ENCODE measurements at regions not wholly inside any gene's neighbourhood (a gene's known extent, or its start where the extent isn't known, plus 50 kb on each side); places are given as distances from the start of the nearest gene placed in this dataset.

GRCh38 chr13:107342747-107343146, 774.8 kb upstream of the ARGLU1 start:
- Histone ChIP-seq H3K4me1 (ENCODE audit: control insufficient read depth, insufficient read depth, low read length) (no peaks in the 10 kb centered on the region), H3K27me3 (ENCODE audit: control insufficient read depth, insufficient read depth, low read length, poor library complexity, severe bottlenecking) (peaks cover 7% of the 10 kb centered on the region), H3K9me3 (ENCODE audit: control insufficient read depth, low read length) (no peaks in the 10 kb centered on the region), H3K4me3 (ENCODE audit: low read length) (no peak overlapping the region), H3K9ac (ENCODE audit: extremely low read depth, low read length, poor library complexity, severe bottlenecking) (no peak overlapping the region), H3K27ac (ENCODE audit: low read depth, low read length) (no peak overlapping the region), H3K36me3 (ENCODE audit: control insufficient read depth, insufficient read depth, low read length) (no peaks in the 10 kb centered on the region)
- H3K27ac Mint-ChIP-seq = no peak overlapping the region
- no peak overlapping the region for H3K4me3 Mint-ChIP-seq
- DNase-seq = no peak
- peaks cover 7% of the 10 kb centered on the region for H3K27me3 Mint-ChIP-seq (ENCODE audit: insufficient read depth)
- H3K4me1 Mint-ChIP-seq = peaks cover 3% of the 10 kb centered on the region
- 97% methylated on average over 3 of the region's 3 CpGs; no CpG with 5 or more reads in 1 of the 2 experiments for WGBS, 2 experiments (ENCODE audit: insufficient coverage in 1 of 2, insufficient read length in 1 of 2)
- no peak for TF ChIP-seq CTCF (conservative IDR thresholded peaks at IDR 0.05)
- H3K36me3 Mint-ChIP-seq (ENCODE audit: low read depth) = no peaks in the 10 kb centered on the region
- H3K9me3 Mint-ChIP-seq = no peaks in the 10 kb centered on the region

GRCh38 chr13:107339209-107339608, 771.3 kb upstream of the ARGLU1 start:
- no peaks in the 10 kb centered on the region for H3K36me3 Mint-ChIP-seq (ENCODE audit: low read depth)
- 76 to 88% methylated on average over 3 to 4 of the region's 4 CpGs for WGBS, 2 experiments (ENCODE audit: insufficient coverage in 1 of 2, insufficient read length in 1 of 2)
- Histone ChIP-seq H3K9me3 (ENCODE audit: control insufficient read depth, low read length) (no peaks in the 10 kb centered on the region), H3K36me3 (ENCODE audit: control insufficient read depth, insufficient read depth, low read length) (no peaks in the 10 kb centered on the region), H3K27me3 (ENCODE audit: control insufficient read depth, insufficient read depth, low read length, poor library complexity, severe bottlenecking) (no peaks in the 10 kb centered on the region), H3K4me1 (ENCODE audit: control insufficient read depth, insufficient read depth, low read length) (no peaks in the 10 kb centered on the region), H3K9ac (ENCODE audit: extremely low read depth, low read length, poor library complexity, severe bottlenecking) (no peak overlapping the region), H3K27ac (ENCODE audit: low read depth, low read length) (no peak overlapping the region), H3K4me3 (ENCODE audit: low read length) (no peak overlapping the region)
- H3K27ac Mint-ChIP-seq = no peak overlapping the region
- peaks cover 3% of the 10 kb centered on the region for H3K4me1 Mint-ChIP-seq
- no peaks in the 10 kb centered on the region for H3K9me3 Mint-ChIP-seq
- DNase-seq = no peak
- no peak overlapping the region for H3K4me3 Mint-ChIP-seq
- peaks cover 3% of the 10 kb centered on the region for H3K27me3 Mint-ChIP-seq (ENCODE audit: insufficient read depth)
- TF ChIP-seq CTCF (conservative IDR thresholded peaks at IDR 0.05) = no peak

GRCh38 chr13:107332188-107332587, 764.3 kb upstream of the ARGLU1 start:
- Mint-ChIP-seq H3K36me3 (ENCODE audit: low read depth) (no peaks in the 10 kb centered on the region), H3K4me1 (peaks cover 2% of the 10 kb centered on the region), H3K4me3 (no peak overlapping the region), H3K27me3 (ENCODE audit: insufficient read depth) (peaks cover 3% of the 10 kb centered on the region), H3K27ac (no peak overlapping the region), H3K9me3 (no peaks in the 10 kb centered on the region)
- Histone ChIP-seq H3K27ac (ENCODE audit: low read depth, low read length) (no peak overlapping the region), H3K27me3 (ENCODE audit: control insufficient read depth, insufficient read depth, low read length, poor library complexity, severe bottlenecking) (no peaks in the 10 kb centered on the region), H3K4me3 (ENCODE audit: low read length) (no peak overlapping the region), H3K36me3 (ENCODE audit: control insufficient read depth, insufficient read depth, low read length) (no peaks in the 10 kb centered on the region), H3K9me3 (ENCODE audit: control insufficient read depth, low read length) (no peaks in the 10 kb centered on the region), H3K9ac (ENCODE audit: extremely low read depth, low read length, poor library complexity, severe bottlenecking) (no peak overlapping the region), H3K4me1 (ENCODE audit: control insufficient read depth, insufficient read depth, low read length) (no peaks in the 10 kb centered on the region)
- no peak for TF ChIP-seq CTCF (conservative IDR thresholded peaks at IDR 0.05)
- no peak for DNase-seq
- 88 to 90% methylated on average over 2 to 4 of the region's 4 CpGs for WGBS, 2 experiments (ENCODE audit: insufficient coverage in 1 of 2, insufficient read length in 1 of 2)
